ENCODE measurements at regions not wholly inside any gene's neighbourhood (a gene's known extent, or its start where the extent isn't known, plus 50 kb on each side); places are given as distances from the start of the nearest gene placed in this dataset.

- ChIA-PET POLR2A (no interaction called here), CTCF (no interaction called here)
- Histone ChIP-seq H3K4me3 (replicated peaks in 1 of 3; ENCODE audit: insufficient read depth in 1 of 3, low read depth in 1 of 3, low read length in 3 of 3) (no peak overlapping the region), H3K9me3 (replicated peaks; ENCODE audit: control insufficient read depth, insufficient read depth, low read length) (no peaks in the 10 kb centered on the region), H3K27me3 (ENCODE audit: control insufficient read depth in 2 of 2, insufficient read depth in 2 of 2, low read length in 2 of 2) (no peaks in the 10 kb centered on the region), H2AFZ (ENCODE audit: low read depth, low read length) (no peak overlapping the region), H3K9me1 (replicated peaks; ENCODE audit: control insufficient read depth, extremely low read depth, insufficient read depth, low read length) (no peaks in the 10 kb centered on the region), H4K20me1 (replicated peaks; ENCODE audit: control insufficient read depth, extremely low read depth, insufficient read depth, low read length) (no peaks in the 10 kb centered on the region), H3K4me1 (ENCODE audit: control insufficient read depth, extremely low read depth, insufficient read depth, low read length) (no peaks in the 10 kb centered on the region), H3K27ac (ENCODE audit: insufficient read depth, low read depth, low read length) (no peak overlapping the region), H3K79me2 (ENCODE audit: control insufficient read depth, insufficient read depth, low read length) (no peaks in the 10 kb centered on the region), H3K36me3 (ENCODE audit: control insufficient read depth in 2 of 2, extremely low read depth in 1 of 2, insufficient read depth in 2 of 2, low read length in 2 of 2) (no peaks in the 10 kb centered on the region), H3K4me2 (ENCODE audit: insufficient read depth, low read length) (no peak overlapping the region), H3K9ac (replicated peaks; ENCODE audit: extremely low read depth, insufficient read depth, low read length) (no peak overlapping the region)
- TF ChIP-seq CTCF (IDR thresholded peaks at IDR 0.05; ENCODE audit: extremely low read depth in 1 of 2, insufficient read depth in 1 of 2, low read depth in 1 of 2, low read length in 2 of 2): no peak
- TF ChIP-seq POLR2A (IDR thresholded peaks at IDR 0.05; ENCODE audit: low read depth, low read length): no peak
- no peak for TF ChIP-seq EZH2 (IDR thresholded peaks at IDR 0.05; ENCODE audit: borderline replicate concordance, low read depth, low read length, severe bottlenecking)
- TF ChIP-seq POLR2AphosphoS5 (IDR thresholded peaks at IDR 0.05; ENCODE audit: insufficient read depth, low read depth, low read length): no peak
- TF ChIP-seq MYC (IDR thresholded peaks at IDR 0.05; ENCODE audit: low read depth, low read length): no peak
- TF ChIP-seq JUN (IDR thresholded peaks at IDR 0.05; ENCODE audit: borderline replicate concordance, insufficient read depth, insufficient read length, low read depth): no peak
- TF ChIP-seq MAX (IDR thresholded peaks at IDR 0.05; ENCODE audit: insufficient read depth, insufficient read length): no peak
- TF ChIP-seq GATA2 (IDR thresholded peaks at IDR 0.05; ENCODE audit: insufficient read depth, insufficient read length, low read depth, low read length): no peak
- TF ChIP-seq FOS (IDR thresholded peaks at IDR 0.05; ENCODE audit: borderline replicate concordance, insufficient read depth, low read length): no peak
- DNase-seq (ENCODE audit: low read depth, low spot score) (no peak), FAIRE-seq (peak; percentile 52)
- dilution Hi-C loops (cut with MboI; ENCODE audit: extremely low pct_ligation_motif_present, low sequenced_read_pairs) (no loop called here), intact Hi-C loops (cut with micrococcal nuclease) (no loop called here)
- no TSS peak for BruUV-seq (replicated peaks)
Measured at GRCh38 chr2:12514168-12514567, 202.6 kb upstream of the TRIB2 start.

All from endothelial cell of umbilical vein (primary cell).